GM18907 (cell line): ENCODE measurements at regions not wholly inside any gene's neighbourhood (a gene's known extent, or its start where the extent isn't known, plus 50 kb on each side); places are given as distances from the start of the nearest gene placed in this dataset.
"Not testable (repeated sequence)": the region's sequence is repeated elsewhere in the genome, so short reads cannot be mapped to it uniquely, and the experiment has no call there.

ENCODE experiments used
- ATAC-seq: cut with Tn5 transposase; IDR thresholded peaks from one replicate; pipeline ENCODE4 v1.9.1; 2021; ENCODE audit warnings: mild to moderate bottlenecking, moderate library complexity; ENCODE audit not compliant: unreplicated experiment

GRCh38 chr2:215863687-215864086 is 149.7 kb downstream of the MREG start:
- ATAC-seq: no peak

DNA sequence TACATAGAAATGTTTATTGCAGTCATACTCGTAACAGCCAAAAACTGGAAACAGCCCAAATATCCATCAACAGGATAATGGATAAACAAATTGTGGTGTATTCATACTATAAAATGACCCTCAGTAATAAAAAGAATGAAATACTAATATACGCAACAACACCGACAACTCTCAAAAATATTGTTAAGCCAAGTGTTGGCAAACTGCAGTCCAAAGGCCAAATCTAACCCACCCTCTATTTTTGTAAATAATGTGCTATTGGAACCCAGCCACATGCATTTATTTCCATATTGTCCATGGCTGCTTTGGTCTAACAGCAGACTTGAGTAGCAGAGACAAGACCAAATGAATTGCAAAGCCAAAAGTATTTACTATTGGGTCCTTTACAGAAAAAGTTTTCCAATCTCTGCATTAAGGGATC is 151.0 kb downstream of the MREG start:
- no peak for ATAC-seq

DNA sequence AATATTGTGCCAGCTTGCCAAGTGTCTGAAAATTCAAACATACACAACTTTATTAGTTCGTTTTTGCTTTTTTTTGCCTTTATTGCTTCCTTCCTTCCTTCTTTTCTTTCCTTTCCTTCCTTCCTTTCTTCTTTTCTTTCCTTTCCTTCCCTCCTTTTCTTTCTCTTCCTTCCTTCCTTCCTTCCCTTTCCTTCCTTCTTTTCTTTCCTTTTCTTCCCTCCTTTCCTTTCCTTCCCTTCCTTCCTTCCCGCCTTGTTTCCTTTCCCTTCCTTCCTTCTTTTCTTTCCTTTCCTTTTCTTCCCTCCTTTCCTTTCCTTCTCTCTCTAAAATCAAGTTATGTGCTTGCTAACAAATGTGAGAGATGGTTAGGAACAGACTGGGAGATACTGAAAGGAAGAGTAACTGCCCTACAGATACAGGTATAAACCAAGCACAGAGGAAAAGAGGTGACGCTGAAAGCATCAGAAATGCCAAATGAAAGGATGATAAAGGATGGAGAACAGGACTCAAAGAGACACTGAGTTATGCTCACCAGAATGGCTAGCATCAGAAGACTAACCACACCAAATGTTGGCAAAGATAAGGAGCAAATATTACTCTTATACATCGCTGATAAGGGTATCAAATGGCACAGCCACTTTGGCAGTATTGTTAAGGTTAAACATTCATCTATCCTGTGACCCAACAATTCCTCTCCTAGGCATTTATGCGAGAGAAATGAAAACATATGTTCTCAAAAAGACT is 151.6 kb downstream of the MREG start:
- ATAC-seq: no peak

GRCh38 chr2:215856080-215856479 is 157.3 kb downstream of the MREG start:
- ATAC-seq: no peak

- not testable (repeated sequence) for ATAC-seq
Measured at GRCh38 chr2:215855308-215855707, 158.0 kb downstream of the MREG start.

- no peak for ATAC-seq
Measured at GRCh38 chr2:215854008-215854407, 159.3 kb downstream of the MREG start.

DNA sequence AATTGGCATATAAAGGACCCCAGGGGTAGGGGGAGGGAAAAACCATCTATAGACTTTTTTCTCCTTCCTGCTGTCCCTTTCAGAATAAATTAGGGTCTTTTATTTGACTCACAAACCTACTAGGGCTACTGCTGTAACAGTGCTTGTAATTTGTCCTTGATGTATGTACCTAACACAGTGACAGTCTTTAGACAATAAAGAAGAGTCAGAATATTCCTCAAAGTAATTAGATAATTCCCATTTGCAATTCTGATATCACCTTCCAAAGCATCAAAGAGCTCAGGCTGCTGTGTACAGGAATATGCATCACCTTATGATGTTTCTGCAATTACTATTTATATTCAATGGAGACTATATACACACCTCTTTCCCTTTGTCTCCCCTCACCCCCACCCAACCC is 161.7 kb downstream of the MREG start:
- ATAC-seq: no peak

DNA sequence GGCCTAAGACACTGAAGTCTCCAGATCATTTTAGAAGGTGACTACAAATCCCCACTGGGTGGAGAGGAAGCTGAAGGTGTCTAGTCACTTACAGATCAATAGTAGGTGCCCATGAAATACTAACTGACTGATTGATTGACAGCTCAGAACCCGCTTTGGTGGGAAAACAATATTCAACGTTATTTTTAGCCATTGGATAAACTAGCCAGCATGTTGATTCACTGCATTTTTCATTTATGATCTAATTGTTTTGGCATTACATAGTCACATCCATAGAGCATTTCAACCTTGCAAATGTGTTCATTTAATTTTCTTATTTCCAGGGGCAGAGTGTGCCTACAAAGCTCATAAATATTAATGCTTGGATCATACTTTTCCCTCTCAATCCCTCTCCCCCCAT is 162.3 kb downstream of the MREG start:
- ATAC-seq: no peak

DNA sequence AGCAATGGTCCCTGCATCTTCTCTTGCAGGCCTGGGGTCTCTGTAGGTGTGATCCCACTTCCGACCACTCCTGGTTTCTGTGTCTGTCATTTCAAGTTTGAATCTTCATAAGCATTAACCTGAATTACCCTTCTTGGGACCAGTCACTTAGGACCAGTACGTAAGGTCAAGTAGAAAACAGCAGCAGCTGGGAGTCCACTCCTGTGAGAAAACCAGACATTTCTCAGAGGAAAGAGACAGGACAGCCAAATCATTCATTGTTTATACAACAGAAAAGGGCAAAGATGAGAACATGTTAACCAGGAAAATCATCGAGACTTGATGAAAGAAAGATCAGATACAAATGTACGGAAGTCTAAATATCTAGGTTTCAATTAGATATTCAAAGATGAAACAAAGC is 163.0 kb downstream of the MREG start:
- no peak for ATAC-seq

GRCh38 chr2:215849771-215850170 is 163.6 kb downstream of the MREG start:
- no peak for ATAC-seq

DNA sequence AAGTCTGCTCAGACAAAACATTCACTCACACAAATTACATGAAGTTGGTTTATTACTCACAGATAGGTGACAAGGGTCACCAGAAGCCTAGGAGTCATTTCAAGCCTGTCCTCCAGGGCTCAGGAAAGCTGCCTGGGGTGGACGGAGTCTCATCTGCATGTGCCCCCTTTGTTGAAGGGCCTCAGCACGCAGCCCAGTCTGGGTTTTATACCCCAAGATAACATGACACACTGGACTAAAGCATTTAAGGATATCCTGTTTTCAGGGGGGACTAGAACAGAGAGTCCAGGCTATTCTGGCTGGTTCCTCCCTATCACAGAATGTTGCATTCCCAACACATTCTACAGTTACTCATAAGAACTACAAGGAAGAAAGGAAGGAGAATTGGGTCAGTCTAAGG is 164.7 kb downstream of the MREG start:
- ATAC-seq: no peak

- ATAC-seq: no peak
Measured at GRCh38 chr2:215848146-215848545, 165.2 kb downstream of the MREG start.

DNA sequence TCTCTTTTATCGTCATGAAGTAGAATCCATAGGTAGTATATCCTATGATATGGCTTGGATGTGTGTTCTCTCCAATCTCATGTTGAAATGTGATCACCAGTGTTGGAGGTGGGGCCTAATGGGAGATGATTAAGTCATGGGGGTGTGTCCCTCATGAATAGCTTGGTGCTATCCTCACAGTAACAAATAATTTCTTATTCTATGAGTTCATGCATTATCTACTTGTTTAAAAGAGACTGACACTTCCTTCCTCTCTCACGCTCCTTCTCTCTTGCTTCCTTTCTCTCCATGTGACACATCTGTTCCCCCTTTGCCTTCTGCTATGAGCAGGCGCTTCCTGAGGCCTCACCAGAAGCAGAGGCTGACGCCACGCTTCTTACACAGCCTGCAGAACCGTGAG is 165.6 kb downstream of the MREG start:
- no peak for ATAC-seq

DNA sequence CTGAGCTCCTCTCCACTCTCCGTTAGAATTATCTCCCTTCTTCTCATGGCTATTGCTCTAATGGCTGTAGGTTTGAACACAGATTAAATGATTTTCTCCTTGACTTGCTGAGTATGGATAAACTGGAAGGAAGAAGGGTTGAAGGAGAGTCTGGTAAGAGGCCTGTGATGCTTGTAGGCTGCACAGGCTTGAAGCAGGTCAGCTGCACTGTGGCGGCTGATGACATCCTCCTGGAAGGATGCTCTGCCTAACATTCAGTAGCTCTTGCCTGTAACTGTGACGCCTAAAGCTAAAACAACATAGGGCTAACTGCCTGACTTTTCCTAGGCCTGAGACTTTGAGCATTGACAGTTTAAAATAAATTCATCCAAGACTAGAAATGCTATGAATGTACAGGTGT is 166.3 kb downstream of the MREG start:
- no peak for ATAC-seq

GRCh38 chr2:215845839-215846586 is 167.3 kb downstream of the MREG start:
- peak; percentile 81 for ATAC-seq

GRCh38 chr2:215843579-215843978 is 169.8 kb downstream of the MREG start:
- no peak for ATAC-seq

DNA sequence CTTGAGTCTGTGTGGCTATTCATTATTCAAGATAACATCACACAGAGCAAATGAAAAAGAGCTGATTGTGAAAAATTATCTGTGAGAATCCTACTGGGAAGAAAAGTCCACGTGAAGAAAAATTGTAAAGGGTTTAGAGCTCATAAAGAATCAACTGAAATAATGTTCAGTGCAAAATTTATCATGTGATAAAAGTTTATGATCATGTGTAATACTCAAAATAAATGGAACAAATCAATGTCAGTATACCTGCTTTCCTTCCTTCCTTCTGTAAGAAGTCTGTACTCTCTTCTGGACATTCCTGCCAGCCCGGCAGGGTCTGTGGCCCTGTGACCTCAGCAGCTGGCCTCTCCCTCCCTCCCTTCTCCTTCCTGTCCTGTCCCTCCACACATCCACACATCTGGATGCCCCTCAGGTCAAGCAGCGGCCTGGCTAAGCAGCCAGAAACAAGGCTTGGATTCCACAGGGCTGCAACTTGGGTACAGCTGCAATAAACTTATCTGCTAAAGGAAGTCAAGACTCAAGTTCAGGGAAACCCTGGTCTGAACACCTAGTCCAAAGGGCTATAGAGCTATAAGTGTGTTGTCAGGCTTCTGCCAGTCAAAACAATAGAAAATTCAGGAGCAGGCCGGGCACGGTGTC is 172.1 kb downstream of the MREG start:
- ATAC-seq: no peak

GRCh38 chr2:215839816-215840215 is 173.5 kb downstream of the MREG start:
- ATAC-seq: no peak

DNA sequence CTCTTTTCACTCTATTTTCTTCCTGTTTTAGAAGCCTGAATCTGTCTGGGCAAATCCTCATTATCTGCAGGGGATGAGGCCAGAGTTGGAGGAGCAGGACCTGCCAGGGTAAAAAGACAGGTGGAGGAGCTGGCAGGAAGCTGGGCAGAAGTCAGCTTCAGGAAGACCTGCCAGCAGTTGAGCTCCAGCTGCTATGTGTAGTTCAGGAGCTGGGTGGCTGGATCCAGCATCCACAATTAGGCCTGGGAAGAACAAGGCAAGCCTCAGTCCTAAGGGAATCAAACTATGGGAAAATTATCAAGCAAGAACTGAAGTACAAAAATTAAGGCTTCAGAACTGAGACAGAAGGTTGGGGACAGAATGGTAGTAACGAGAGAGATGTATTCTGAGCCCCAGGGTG is 174.0 kb downstream of the MREG start:
- no peak for ATAC-seq

DNA sequence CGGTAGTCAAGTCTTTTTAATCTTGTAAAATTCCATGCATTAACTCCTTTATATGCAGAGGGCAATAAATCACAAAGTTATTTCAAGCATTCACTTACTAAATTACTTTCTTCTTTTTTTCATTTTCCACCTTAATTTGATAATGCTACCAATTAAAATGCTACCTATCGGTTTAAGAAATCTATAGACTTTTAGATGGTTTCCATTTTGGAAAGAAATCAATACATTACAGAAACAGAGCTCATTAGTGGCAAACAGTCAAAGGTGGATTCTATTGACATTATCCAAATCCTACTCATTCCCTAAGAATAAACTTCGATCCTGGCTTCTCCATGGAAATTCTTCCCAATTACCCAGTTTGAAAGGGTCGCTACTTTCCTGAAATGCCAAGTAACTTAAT is 176.5 kb downstream of the MREG start:
- ATAC-seq: no peak

DNA sequence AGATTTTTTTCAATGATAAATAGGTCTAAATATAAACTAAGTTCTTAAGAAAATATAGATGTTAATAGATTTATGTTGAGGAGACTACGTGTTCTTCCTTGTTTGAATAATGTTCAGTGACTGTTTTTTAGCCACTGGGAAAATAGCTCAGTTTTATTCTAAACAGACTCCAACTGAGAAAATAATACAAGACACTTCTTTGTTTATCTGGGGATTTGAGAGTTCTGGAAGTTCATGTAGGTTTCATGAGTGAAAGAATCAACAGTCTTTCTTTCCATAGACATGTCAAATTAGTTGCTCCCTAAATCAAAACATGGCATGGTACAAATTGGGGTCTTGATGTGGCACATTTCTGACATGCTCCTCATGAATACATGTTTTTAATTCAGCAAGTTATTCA is 177.7 kb downstream of the MREG start:
- no peak for ATAC-seq

DNA sequence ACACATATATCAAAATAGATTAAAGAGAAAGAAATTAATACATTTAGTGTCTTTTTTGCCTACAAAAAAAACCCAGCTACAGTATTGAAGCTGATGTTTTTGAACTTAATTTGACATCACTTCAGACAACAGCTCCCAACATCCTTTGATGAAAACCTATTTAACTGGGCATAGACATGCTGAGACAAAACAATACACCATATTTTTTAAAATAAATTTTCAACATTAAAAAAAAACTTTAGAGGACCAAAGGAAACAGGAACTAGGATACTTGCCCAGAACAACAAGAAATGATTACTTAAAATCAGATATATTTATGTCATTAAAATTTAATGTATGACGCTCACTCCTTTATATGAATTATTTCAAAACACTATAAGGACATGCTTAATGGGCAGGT is 178.1 kb downstream of the MREG start:
- no peak for ATAC-seq
